Right lobe of liver (tissue), 4 donors: ENCODE measurements at regions not wholly inside any gene's neighbourhood (a gene's known extent, or its start where the extent isn't known, plus 50 kb on each side); places are given as distances from the start of the nearest gene placed in this dataset.

Experiments
- CTCF ChIP-seq, 4 donors: fragments of 200-600 bp in 3 of 4; fragments of 450-650 bp in 1 of 4; IDR thresholded peaks; one replicate each; pipeline versions ENCODE4 v1.5.1 to v1.8.0; 2016 to 2022; ENCODE audit warnings: antibody characterized with exemption in 4 of 4, mild to moderate bottlenecking in 2 of 4
- POLR2A ChIP-seq: fragments of 450-650 bp; IDR thresholded peaks from one replicate; pipeline ENCODE4 v1.6.1; 2017; ENCODE audit warnings: antibody characterized with exemption, mild to moderate bottlenecking
- donor health status: DM: no; HTN: no; CAD: no.
- donor health status: DM: no; HTN: no; CAD: no.
- donor health status: DM: no; HTN: yes; CAD: no.

- TF ChIP-seq POLR2A: no peak
- no peak for TF ChIP-seq CTCF (IDR thresholded peaks at IDR 0.05)
Observed at GRCh38 chr10:85188770-85189484, 860.5 kb downstream of the CCSER2 start.
